Endodermal cell (in vitro differentiated cells): ENCODE measurements at regions not wholly inside any gene's neighbourhood (a gene's known extent, or its start where the extent isn't known, plus 50 kb on each side); places are given as distances from the start of the nearest gene placed in this dataset.

Experiments
- DNase-seq: peaks from one replicate; pipeline ENCODE4 v3.0.0-alpha.2; 2017
- H3K27ac ChIP-seq: 2 replicates; pipeline ENCODE4 v1.5.1; 2013; ENCODE audit warnings: mild to moderate bottlenecking, low read depth, low read length, moderate library complexity
- H3K27me3 ChIP-seq: 2 replicates; pipeline ENCODE4 v1.6.1; 2013; ENCODE audit warnings: mild to moderate bottlenecking, low read length, moderate library complexity; ENCODE audit not compliant: insufficient read depth, control insufficient read depth, poor library complexity, severe bottlenecking
- H3K36me3 ChIP-seq: 2 replicates; pipeline ENCODE4 v1.7.0; 2013; ENCODE audit warnings: mild to moderate bottlenecking, low read length, moderate library complexity; ENCODE audit not compliant: control insufficient read depth, insufficient read depth
- H3K4me1 ChIP-seq: one replicate; pipeline ENCODE4 v1.7.0; 2013; ENCODE audit warnings: low read length; ENCODE audit not compliant: control insufficient read depth, insufficient read depth
- H3K4me3 ChIP-seq: 2 replicates; pipeline ENCODE4 v1.5.1; 2013; ENCODE audit warnings: mild to moderate bottlenecking, low read length, moderate library complexity
- H3K9ac ChIP-seq: 2 replicates; pipeline ENCODE4 v1.6.1; 2013; ENCODE audit warnings: mild to moderate bottlenecking, low read length, moderate library complexity; ENCODE audit not compliant: poor library complexity, severe bottlenecking; ENCODE audit errors: extremely low read depth
- H3K9me3 ChIP-seq: 2 replicates; pipeline ENCODE4 v1.6.1; 2013; ENCODE audit warnings: mild to moderate bottlenecking, low read length, moderate library complexity; ENCODE audit not compliant: control insufficient read depth
- H3K27ac Mint-ChIP-seq: 2 replicates; pipeline ENCODE4 v1.8.0; 2020; ENCODE audit warnings: mixed read lengths
- H3K27me3 Mint-ChIP-seq: 2 replicates; pipeline ENCODE4 v1.8.0; 2021; ENCODE audit warnings: mild to moderate bottlenecking, mixed read lengths; ENCODE audit not compliant: insufficient read depth
- H3K36me3 Mint-ChIP-seq: 2 replicates; pipeline ENCODE4 v1.8.0; 2020; ENCODE audit warnings: low read depth, mixed read lengths
- H3K4me1 Mint-ChIP-seq: 2 replicates; pipeline ENCODE4 v1.8.0; 2020; ENCODE audit warnings: mixed read lengths
- H3K4me3 Mint-ChIP-seq: 2 replicates; pipeline ENCODE4 v1.8.0; 2020; ENCODE audit warnings: mild to moderate bottlenecking, moderate library complexity, mixed read lengths
- H3K9me3 Mint-ChIP-seq: 2 replicates; pipeline ENCODE4 v1.8.0; 2020; ENCODE audit warnings: mild to moderate bottlenecking, mixed read lengths
- WGBS, 2 experiments: methylation state at CpG; one replicate each; pipeline versions ENCODE4 v1.1.5 to v1.1.7; 2013; ENCODE audit warnings: missing lambda C conversion rate in 2 of 2, mixed read lengths in 1 of 2; ENCODE audit not compliant: insufficient coverage in 1 of 2, insufficient read length in 1 of 2; 5-methylcytosine and 5-hydroxymethylcytosine counted together
- TF ChIP-seq, protein P1 (sequence below): fragments of 200-600 bp; sonication (generic); conservative IDR thresholded peaks from 2 replicates; pipeline ENCODE4 v1.5.0; 2021; ENCODE audit warnings: antibody characterized with exemption, mild to moderate bottlenecking

DNA sequence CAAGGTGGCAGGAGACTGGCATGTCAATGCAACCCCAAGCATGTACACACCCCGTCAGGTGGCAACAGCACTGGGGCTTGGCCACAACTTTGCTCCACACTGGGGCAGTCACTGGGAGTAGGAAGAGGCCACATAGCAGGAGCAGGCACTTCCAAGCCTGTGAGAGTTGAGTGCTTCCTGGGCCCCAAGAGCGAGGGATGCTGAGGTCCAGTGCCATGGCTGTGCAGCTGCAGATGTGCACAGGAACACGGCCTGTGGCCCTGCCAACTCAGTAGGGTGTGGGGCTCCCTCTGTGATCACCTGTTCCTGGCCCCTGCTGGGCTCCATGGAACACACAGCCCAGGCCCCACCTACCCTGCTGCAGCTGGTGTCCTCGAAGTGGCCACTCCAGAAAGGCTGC is 932.8 kb upstream of the SORCS1 start:
- DNase-seq: no peak
- H3K36me3 Mint-ChIP-seq: no peaks in the 10 kb centered on the region
- Histone ChIP-seq H3K9me3 (no peaks in the 10 kb centered on the region), H3K4me3 (no peak overlapping the region), H3K9ac (no peak overlapping the region), H3K36me3 (no peaks in the 10 kb centered on the region), H3K27me3 (no peaks in the 10 kb centered on the region), H3K27ac (no peak overlapping the region), H3K4me1 (no peaks in the 10 kb centered on the region)
- TF ChIP-seq, protein P1, sequence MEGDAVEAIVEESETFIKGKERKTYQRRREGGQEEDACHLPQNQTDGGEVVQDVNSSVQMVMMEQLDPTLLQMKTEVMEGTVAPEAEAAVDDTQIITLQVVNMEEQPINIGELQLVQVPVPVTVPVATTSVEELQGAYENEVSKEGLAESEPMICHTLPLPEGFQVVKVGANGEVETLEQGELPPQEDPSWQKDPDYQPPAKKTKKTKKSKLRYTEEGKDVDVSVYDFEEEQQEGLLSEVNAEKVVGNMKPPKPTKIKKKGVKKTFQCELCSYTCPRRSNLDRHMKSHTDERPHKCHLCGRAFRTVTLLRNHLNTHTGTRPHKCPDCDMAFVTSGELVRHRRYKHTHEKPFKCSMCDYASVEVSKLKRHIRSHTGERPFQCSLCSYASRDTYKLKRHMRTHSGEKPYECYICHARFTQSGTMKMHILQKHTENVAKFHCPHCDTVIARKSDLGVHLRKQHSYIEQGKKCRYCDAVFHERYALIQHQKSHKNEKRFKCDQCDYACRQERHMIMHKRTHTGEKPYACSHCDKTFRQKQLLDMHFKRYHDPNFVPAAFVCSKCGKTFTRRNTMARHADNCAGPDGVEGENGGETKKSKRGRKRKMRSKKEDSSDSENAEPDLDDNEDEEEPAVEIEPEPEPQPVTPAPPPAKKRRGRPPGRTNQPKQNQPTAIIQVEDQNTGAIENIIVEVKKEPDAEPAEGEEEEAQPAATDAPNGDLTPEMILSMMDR: no peak
- no peaks in the 10 kb centered on the region for H3K9me3 Mint-ChIP-seq
- no peaks in the 10 kb centered on the region for H3K27me3 Mint-ChIP-seq
- no peak overlapping the region for H3K4me3 Mint-ChIP-seq
- 84 to 85% methylated on average over 2 to 4 of the region's 4 CpGs for WGBS, 2 experiments
- H3K4me1 Mint-ChIP-seq: no peaks in the 10 kb centered on the region
- H3K27ac Mint-ChIP-seq: no peak overlapping the region

DNA sequence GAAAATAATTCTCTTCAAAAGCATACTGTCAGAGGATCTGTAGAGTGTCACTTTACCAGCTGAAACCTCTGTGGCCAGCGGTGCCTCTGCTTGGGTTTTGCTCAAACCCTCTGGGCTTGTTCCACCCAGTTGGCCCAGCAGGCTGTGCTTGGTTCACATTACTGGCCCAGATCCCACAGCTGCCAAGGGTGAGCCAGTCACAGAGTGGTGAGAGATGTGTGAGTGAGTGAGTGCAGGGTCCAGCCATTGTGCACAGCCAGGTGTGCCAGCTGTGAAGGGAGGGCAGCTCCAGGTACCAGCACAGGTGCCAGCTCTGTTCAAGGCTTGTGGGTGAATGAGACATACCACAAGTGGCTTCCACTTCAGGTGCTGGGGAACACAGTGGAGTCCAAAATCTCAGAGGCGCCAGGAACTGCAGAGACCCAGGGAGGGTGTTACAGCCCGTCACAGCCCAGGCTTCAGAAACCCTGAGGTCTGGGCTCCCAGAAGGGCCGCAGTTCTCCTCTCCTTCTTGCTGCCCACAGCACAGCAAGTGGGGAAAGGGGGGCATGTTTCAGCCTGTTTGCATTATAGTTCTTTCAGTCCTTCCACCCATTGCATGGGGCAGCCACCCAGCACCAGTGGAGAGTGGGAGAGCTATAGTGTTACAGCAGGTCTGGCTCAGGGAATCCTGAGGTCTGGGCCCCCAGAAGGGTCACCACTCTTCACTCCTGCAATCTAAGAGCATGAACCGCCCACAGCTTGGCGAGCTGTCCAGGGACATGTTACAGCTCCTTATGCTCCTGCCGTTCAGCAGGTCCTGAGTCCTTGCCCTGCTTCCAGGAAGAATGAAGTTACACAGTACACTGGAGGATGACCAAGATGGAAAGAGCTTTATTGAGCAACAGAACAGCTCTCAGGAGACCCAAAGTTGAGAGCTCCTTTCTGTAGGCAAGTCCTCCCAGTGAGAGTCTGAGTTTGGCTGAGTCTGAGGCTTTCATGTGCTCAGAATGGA is 931.7 kb upstream of the SORCS1 start:
- Histone ChIP-seq H3K36me3 (no peaks in the 10 kb centered on the region), H3K4me1 (no peaks in the 10 kb centered on the region), H3K4me3 (no peak overlapping the region), H3K27ac (no peak overlapping the region), H3K9ac (no peak overlapping the region), H3K9me3 (no peaks in the 10 kb centered on the region), H3K27me3 (no peaks in the 10 kb centered on the region)
- Mint-ChIP-seq H3K4me3 (no peak overlapping the region), H3K36me3 (no peaks in the 10 kb centered on the region), H3K4me1 (no peaks in the 10 kb centered on the region), H3K27ac (no peak overlapping the region), H3K9me3 (no peaks in the 10 kb centered on the region), H3K27me3 (no peaks in the 10 kb centered on the region)
- TF ChIP-seq, protein P1: no peak
- whole genome bisulfite sequencing, 2 experiments: 91% methylated on average over 1 to 7 of the region's 7 CpGs
- DNase-seq: no peak

DNA sequence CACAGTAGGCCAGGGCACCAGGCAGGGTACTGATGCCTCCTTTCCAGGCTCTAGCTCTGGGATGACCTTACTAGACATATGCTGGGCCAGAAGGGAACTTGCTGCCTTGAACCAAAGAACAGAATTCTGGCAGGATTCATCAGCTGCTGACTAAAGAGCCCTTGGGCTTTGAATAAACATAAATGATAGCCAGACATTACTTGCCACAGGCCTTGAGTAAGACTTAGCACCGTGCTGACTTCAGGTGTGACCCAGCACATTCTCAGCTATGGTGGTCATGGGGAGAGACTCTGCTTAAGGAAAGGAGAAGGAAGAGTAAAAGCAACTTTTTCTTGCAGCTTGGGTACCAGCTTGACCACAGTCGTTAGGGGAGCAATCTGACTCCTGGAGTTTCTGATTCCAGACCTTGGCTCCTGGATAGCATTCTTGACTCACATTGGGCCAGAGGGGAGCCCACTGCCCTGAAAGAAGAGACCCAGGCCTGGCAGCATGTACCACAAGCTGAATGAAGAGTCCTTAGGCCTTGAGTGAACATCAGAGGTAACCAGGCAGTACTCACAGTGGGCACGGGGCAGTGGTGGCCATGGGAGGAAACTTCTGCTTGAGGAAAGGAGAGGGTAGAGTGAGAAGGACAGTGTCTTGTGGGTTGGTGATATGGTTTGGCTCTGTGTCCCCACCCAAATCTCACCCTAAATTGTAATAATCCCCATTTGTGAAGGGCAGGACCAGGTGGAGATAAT is 926.1 kb upstream of the SORCS1 start:
- Histone ChIP-seq H3K27me3 (no peaks in the 10 kb centered on the region), H3K36me3 (no peaks in the 10 kb centered on the region), H3K9me3 (no peaks in the 10 kb centered on the region), H3K27ac (no peak overlapping the region), H3K4me3 (no peak overlapping the region), H3K9ac (no peak overlapping the region), H3K4me1 (peaks cover 3% of the 10 kb centered on the region)
- no peaks in the 10 kb centered on the region for H3K9me3 Mint-ChIP-seq
- no peaks in the 10 kb centered on the region for H3K27me3 Mint-ChIP-seq
- WGBS, 2 experiments: 88 to 93% methylated on average over 2 to 3 of the region's 3 CpGs
- peaks cover 8% of the 10 kb centered on the region for H3K4me1 Mint-ChIP-seq
- no peaks in the 10 kb centered on the region for H3K36me3 Mint-ChIP-seq
- no peak overlapping the region for H3K4me3 Mint-ChIP-seq
- TF ChIP-seq, protein P1: no peak
- DNase-seq: no peak
- H3K27ac Mint-ChIP-seq: no peak overlapping the region
